ENCODE measurements at regions not wholly inside any gene's neighbourhood (a gene's known extent, or its start where the extent isn't known, plus 50 kb on each side); places are given as distances from the start of the nearest gene placed in this dataset.

GRCh38 chr7:25646726-25647413 is 418.6 kb upstream of the NPVF start:
- no peak overlapping the region for H3K4me3 ChIP-seq (ENCODE audit: low read length)
- H3K27ac ChIP-seq (ENCODE audit: low read depth in 1 of 2, low read length in 2 of 2), result no peak overlapping the region
- no peaks in the 10 kb centered on the region for H3K27me3 Mint-ChIP-seq
- no peaks in the 10 kb centered on the region for H3K36me3 Mint-ChIP-seq (ENCODE audit: low read depth)
- ATAC-seq (ENCODE audit: poor library complexity), result no peak
- TF ChIP-seq CTCF (IDR thresholded peaks at IDR 0.05), result no peak
- no peaks in the 10 kb centered on the region for H3K9me3 ChIP-seq (ENCODE audit: control insufficient read depth in 1 of 2, insufficient read depth in 1 of 2, low read length in 2 of 2)
- DNase-seq, result no peak
- POLR2A ChIA-PET, result no interaction called here
- H3K36me3 ChIP-seq (ENCODE audit: insufficient read depth, low read length), result no peaks in the 10 kb centered on the region
- H3K9me3 Mint-ChIP-seq, result no peaks in the 10 kb centered on the region
- no peak overlapping the region for H3K4me3 Mint-ChIP-seq
- CTCF ChIA-PET, result no interaction called here
- no peak overlapping the region for H3K27ac Mint-ChIP-seq
- intact Hi-C loops (cut with DNase I, micrococcal nuclease), result no loop called here
- no peaks in the 10 kb centered on the region for H3K4me1 ChIP-seq (ENCODE audit: insufficient read depth, low read length)
- no peaks in the 10 kb centered on the region for H3K27me3 ChIP-seq (ENCODE audit: control insufficient read depth in 1 of 2, insufficient read depth in 2 of 2, low read length in 2 of 2)
- H3K4me1 Mint-ChIP-seq (ENCODE audit: low read depth), result no peaks in the 10 kb centered on the region

GRCh38 chr7:25647872-25648271 is 419.6 kb upstream of the NPVF start:
- TF ChIP-seq CTCF (IDR thresholded peaks at IDR 0.05), result no peak
- Histone ChIP-seq H3K27ac (ENCODE audit: low read depth in 1 of 2, low read length in 2 of 2) (no peak overlapping the region), H3K4me1 (ENCODE audit: insufficient read depth, low read length) (no peaks in the 10 kb centered on the region), H3K36me3 (ENCODE audit: insufficient read depth, low read length) (no peaks in the 10 kb centered on the region), H3K9me3 (ENCODE audit: control insufficient read depth in 1 of 2, insufficient read depth in 1 of 2, low read length in 2 of 2) (no peaks in the 10 kb centered on the region), H3K4me3 (ENCODE audit: low read length) (no peak overlapping the region), H3K27me3 (ENCODE audit: control insufficient read depth in 1 of 2, insufficient read depth in 2 of 2, low read length in 2 of 2) (no peaks in the 10 kb centered on the region)
- CTCF ChIA-PET, result no interaction called here
- ATAC-seq (ENCODE audit: poor library complexity), result no peak
- no peak overlapping the region for H3K4me3 Mint-ChIP-seq
- H3K4me1 Mint-ChIP-seq (ENCODE audit: low read depth), result peaks cover 9% of the 10 kb centered on the region
- no peaks in the 10 kb centered on the region for H3K27me3 Mint-ChIP-seq
- intact Hi-C loops (cut with DNase I, micrococcal nuclease), result no loop called here
- DNase-seq, result no peak
- H3K9me3 Mint-ChIP-seq, result no peaks in the 10 kb centered on the region
- POLR2A ChIA-PET, result no interaction called here
- H3K27ac Mint-ChIP-seq, result no peak overlapping the region
- no peaks in the 10 kb centered on the region for H3K36me3 Mint-ChIP-seq (ENCODE audit: low read depth)

- intact Hi-C loops (cut with DNase I, micrococcal nuclease), result no loop called here
- no peak overlapping the region for H3K27ac ChIP-seq (ENCODE audit: low read depth in 1 of 2, low read length in 2 of 2)
- H3K9me3 ChIP-seq (ENCODE audit: control insufficient read depth in 1 of 2, insufficient read depth in 1 of 2, low read length in 2 of 2), result no peaks in the 10 kb centered on the region
- peaks cover 6% of the 10 kb centered on the region for H3K4me1 ChIP-seq (ENCODE audit: insufficient read depth, low read length)
- H3K9me3 Mint-ChIP-seq, result no peaks in the 10 kb centered on the region
- H3K36me3 ChIP-seq (ENCODE audit: insufficient read depth, low read length), result no peaks in the 10 kb centered on the region
- ATAC-seq (ENCODE audit: poor library complexity) (no peak), DNase-seq (no peak)
- CTCF ChIA-PET, result no interaction called here
- H3K36me3 Mint-ChIP-seq (ENCODE audit: low read depth), result no peaks in the 10 kb centered on the region
- peaks cover 28% of the 10 kb centered on the region for H3K4me1 Mint-ChIP-seq (ENCODE audit: low read depth)
- TF ChIP-seq CTCF (IDR thresholded peaks at IDR 0.05), result no peak
- no peak overlapping the region for H3K4me3 ChIP-seq (ENCODE audit: low read length)
- POLR2A ChIA-PET, result no interaction called here
- no peak overlapping the region for H3K4me3 Mint-ChIP-seq
- H3K27me3 Mint-ChIP-seq, result no peaks in the 10 kb centered on the region
- no peaks in the 10 kb centered on the region for H3K27me3 ChIP-seq (ENCODE audit: control insufficient read depth in 1 of 2, insufficient read depth in 2 of 2, low read length in 2 of 2)
- H3K27ac Mint-ChIP-seq, result no peak overlapping the region
Measured at GRCh38 chr7:25652366-25652765, 424.1 kb upstream of the NPVF start.
